ENCODE measurements at regions not wholly inside any gene's neighbourhood (a gene's known extent, or its start where the extent isn't known, plus 50 kb on each side); places are given as distances from the start of the nearest gene placed in this dataset.
"Not testable (repeated sequence)": the region's sequence is repeated elsewhere in the genome, so short reads cannot be mapped to it uniquely, and the experiment has no call there.

GRCh38 chr13:95420501-95420900, 119.2 kb upstream of the ABCC4 start (continued):
- TF ChIP-seq ZBTB33 (IDR thresholded peaks at IDR 0.05) (no peak), ATF3 (IDR thresholded peaks at IDR 0.05) (no peak), GABPA (IDR thresholded peaks at IDR 0.05 in 1 of 2, conservative IDR thresholded peaks at IDR 0.05 in 1 of 2) (no peak), HNF4A (conservative IDR thresholded peaks at IDR 0.05) (no peak), FOXA1 (IDR thresholded peaks at IDR 0.05) (no peak), TAF1 (conservative IDR thresholded peaks at IDR 0.05) (no peak), SP1 (IDR thresholded peaks at IDR 0.05) (no peak), RAD21 (IDR thresholded peaks at IDR 0.05) (no peak), YY1 (IDR thresholded peaks at IDR 0.05) (no peak)

GRCh38 chr13:95426631-95427030, 125.4 kb upstream of the ABCC4 start:
- no peak overlapping the region for H3K4me3 ChIP-seq (ENCODE audit: low read depth in 1 of 3, low read length in 3 of 3)
- WGBS = 95% methylated on average over 6 of the region's 6 CpGs

GRCh38 chr13:95430525-95430924, 122.0 kb upstream of the CLDN10 start:
- H3K27ac ChIP-seq (ENCODE audit: low read depth in 1 of 2, low read length in 2 of 2); DNase-seq (ENCODE audit: low spot score); H3K36me3 ChIP-seq (ENCODE audit: control insufficient read depth in 4 of 4, insufficient read depth in 3 of 4, low read depth in 1 of 4, low read length in 3 of 4); H3K9me3 ChIP-seq (ENCODE audit: control insufficient read depth in 4 of 4, low read length in 3 of 4); H3K27me3 ChIP-seq (ENCODE audit: control insufficient read depth in 4 of 4, insufficient read depth in 4 of 4, low read length in 3 of 4); H3K9ac ChIP-seq (ENCODE audit: low read depth in 1 of 2, low read length in 2 of 2); H3K4me3 ChIP-seq (ENCODE audit: low read depth in 1 of 3, low read length in 3 of 3); H3K4me1 ChIP-seq (ENCODE audit: control insufficient read depth in 4 of 4, insufficient read depth in 4 of 4, low read length in 3 of 4): not testable (repeated sequence)
- WGBS = 81% methylated on average over 6 of the region's 6 CpGs

More at GRCh38 chr13:95426631-95427030, 125.4 kb upstream of the ABCC4 start:
- H3K9ac ChIP-seq (ENCODE audit: low read depth in 1 of 2, low read length in 2 of 2) = no peak overlapping the region
- no peaks in the 10 kb centered on the region for H3K9me3 ChIP-seq (ENCODE audit: control insufficient read depth in 4 of 4, low read length in 3 of 4)
- peaks cover 0 to 2% (median 0%) of the 10 kb centered on the region in 4 donors for H3K27me3 ChIP-seq (ENCODE audit: control insufficient read depth in 4 of 4, insufficient read depth in 4 of 4, low read length in 3 of 4)
- DNase-seq (ENCODE audit: low spot score) = no peak
- no peak overlapping the region for H3K27ac ChIP-seq (ENCODE audit: low read depth in 1 of 2, low read length in 2 of 2)
- peaks cover 0 to 2% (median 0%) of the 10 kb centered on the region in 4 donors for H3K36me3 ChIP-seq (ENCODE audit: control insufficient read depth in 4 of 4, insufficient read depth in 3 of 4, low read depth in 1 of 4, low read length in 3 of 4)
- TF ChIP-seq YY1 (IDR thresholded peaks at IDR 0.05) (no peak), RAD21 (IDR thresholded peaks at IDR 0.05) (no peak), JUND (IDR thresholded peaks at IDR 0.05) (no peak), MAX (IDR thresholded peaks at IDR 0.05) (no peak), ATF3 (IDR thresholded peaks at IDR 0.05) (no peak)
- H3K4me1 ChIP-seq (ENCODE audit: control insufficient read depth in 4 of 4, insufficient read depth in 4 of 4, low read length in 3 of 4) = no peaks in the 10 kb centered on the region

GRCh38 chr13:95432141-95432540, 120.4 kb upstream of the CLDN10 start:
- TF ChIP-seq FOXA2 (IDR thresholded peaks at IDR 0.05) (no peak), GABPA (IDR thresholded peaks at IDR 0.05 in 1 of 2, conservative IDR thresholded peaks at IDR 0.05 in 1 of 2) (no peak)
- WGBS = 84% methylated on average over 4 of the region's 4 CpGs
- Histone ChIP-seq H3K27me3 (ENCODE audit: control insufficient read depth in 4 of 4, insufficient read depth in 4 of 4, low read length in 3 of 4) (no peaks in the 10 kb centered on the region), H3K4me3 (ENCODE audit: low read depth in 1 of 3, low read length in 3 of 3) (no peak overlapping the region), H3K9ac (ENCODE audit: low read depth in 1 of 2, low read length in 2 of 2) (no peak overlapping the region), H3K36me3 (ENCODE audit: control insufficient read depth in 4 of 4, insufficient read depth in 3 of 4, low read depth in 1 of 4, low read length in 3 of 4) (no peaks in the 10 kb centered on the region), H3K9me3 (ENCODE audit: control insufficient read depth in 4 of 4, low read length in 3 of 4) (no peaks in the 10 kb centered on the region), H3K27ac (ENCODE audit: low read depth in 1 of 2, low read length in 2 of 2) (no peak overlapping the region), H3K4me1 (ENCODE audit: control insufficient read depth in 4 of 4, insufficient read depth in 4 of 4, low read length in 3 of 4) (no peaks in the 10 kb centered on the region)
- DNase-seq (ENCODE audit: low spot score) = no peak

Measured in liver (tissue), 7 donors.